K562 (cell line): ENCODE measurements at regions not wholly inside any gene's neighbourhood (a gene's known extent, or its start where the extent isn't known, plus 50 kb on each side); places are given as distances from the start of the nearest gene placed in this dataset.

Source experiments
- BDP1 ChIP-seq: IDR thresholded peaks from 3 replicates; pipeline ENCODE4 v1.6.1; 2011; ENCODE audit not compliant: insufficient read length, insufficient read depth
- TAF1 ChIP-seq: IDR thresholded peaks from 2 replicates; pipeline ENCODE4 v1.6.1; 2011; ENCODE audit warnings: mild to moderate bottlenecking, low read length, moderate library complexity; ENCODE audit not compliant: insufficient read depth, control insufficient read depth, severe bottlenecking; ENCODE audit errors: extremely low read depth

GRCh38 chr1:2865000-2865399, 63.5 kb upstream of the TTC34 start:
- TF ChIP-seq BDP1 = no peak
- no peak for TF ChIP-seq TAF1
